ENCODE measurements at regions not wholly inside any gene's neighbourhood (a gene's known extent, or its start where the extent isn't known, plus 50 kb on each side); places are given as distances from the start of the nearest gene placed in this dataset.
"Not testable (repeated sequence)": the region's sequence is repeated elsewhere in the genome, so short reads cannot be mapped to it uniquely, and the experiment has no call there.

DNA sequence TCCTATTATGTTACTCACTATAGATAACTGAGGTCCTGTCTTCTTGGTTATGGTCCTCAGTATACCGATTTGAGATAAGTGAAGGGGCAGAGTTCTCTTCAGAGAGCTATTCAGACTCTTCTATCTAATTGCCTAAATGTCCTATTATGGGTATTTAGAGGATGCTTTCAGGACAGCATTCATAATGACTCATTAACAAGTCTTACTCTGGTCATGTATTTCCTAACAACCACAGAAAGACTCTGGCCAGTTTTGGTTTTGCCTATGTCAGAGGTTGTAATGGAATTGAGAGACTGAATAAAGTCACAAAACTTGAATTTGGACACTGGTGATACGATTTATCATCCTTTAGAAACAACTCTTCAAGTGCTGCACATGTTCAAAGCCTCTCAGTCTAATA lies 1233.0 kb downstream of the JRKL start:
- H3K9me3 Mint-ChIP-seq (ENCODE audit: unreplicated experiment): no peaks in the 10 kb centered on the region
- peaks cover 4% of the 10 kb centered on the region; the same call in 1 of the 2 replicates for H3K9me3 ChIP-seq
- ChIA-PET CTCF (no interaction called here), POLR2A (no interaction called here)
- BruUV-seq (replicated peaks): no TSS peak
- H3K36me3 ChIP-seq (ENCODE audit: control insufficient read depth, insufficient read depth, low read length): no peaks in the 10 kb centered on the region
- H3K27me3 ChIP-seq (replicated peaks; ENCODE audit: control insufficient read depth, insufficient read depth, low read length): no peaks in the 10 kb centered on the region
- intact Hi-C loops (cut with micrococcal nuclease; ENCODE audit: unreplicated experiment): no loop called here
- H3K27ac Mint-ChIP-seq (ENCODE audit: unreplicated experiment): no peak overlapping the region
- H3K4me1 Mint-ChIP-seq (ENCODE audit: low read depth, unreplicated experiment): no peaks in the 10 kb centered on the region
- H3K27me3 Mint-ChIP-seq (ENCODE audit: insufficient read depth, unreplicated experiment): no peaks in the 10 kb centered on the region
- no peaks in the 10 kb centered on the region for H3K36me3 Mint-ChIP-seq (ENCODE audit: insufficient read depth, unreplicated experiment)
- H3K4me3 Mint-ChIP-seq (ENCODE audit: unreplicated experiment): no peak overlapping the region
- no peaks in the 10 kb centered on the region for H3K4me1 ChIP-seq
- H3K4me3 ChIP-seq (ENCODE audit: low read depth, low read length): no peak overlapping the region
- TF ChIP-seq, protein P1, sequence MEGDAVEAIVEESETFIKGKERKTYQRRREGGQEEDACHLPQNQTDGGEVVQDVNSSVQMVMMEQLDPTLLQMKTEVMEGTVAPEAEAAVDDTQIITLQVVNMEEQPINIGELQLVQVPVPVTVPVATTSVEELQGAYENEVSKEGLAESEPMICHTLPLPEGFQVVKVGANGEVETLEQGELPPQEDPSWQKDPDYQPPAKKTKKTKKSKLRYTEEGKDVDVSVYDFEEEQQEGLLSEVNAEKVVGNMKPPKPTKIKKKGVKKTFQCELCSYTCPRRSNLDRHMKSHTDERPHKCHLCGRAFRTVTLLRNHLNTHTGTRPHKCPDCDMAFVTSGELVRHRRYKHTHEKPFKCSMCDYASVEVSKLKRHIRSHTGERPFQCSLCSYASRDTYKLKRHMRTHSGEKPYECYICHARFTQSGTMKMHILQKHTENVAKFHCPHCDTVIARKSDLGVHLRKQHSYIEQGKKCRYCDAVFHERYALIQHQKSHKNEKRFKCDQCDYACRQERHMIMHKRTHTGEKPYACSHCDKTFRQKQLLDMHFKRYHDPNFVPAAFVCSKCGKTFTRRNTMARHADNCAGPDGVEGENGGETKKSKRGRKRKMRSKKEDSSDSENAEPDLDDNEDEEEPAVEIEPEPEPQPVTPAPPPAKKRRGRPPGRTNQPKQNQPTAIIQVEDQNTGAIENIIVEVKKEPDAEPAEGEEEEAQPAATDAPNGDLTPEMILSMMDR (IDR thresholded peaks at IDR 0.05; ENCODE audit: insufficient read depth in 1 of 2, low read depth in 1 of 2, low read length in 1 of 2, severe bottlenecking in 1 of 2, unreplicated experiment in 1 of 2): no peak
- DNase-seq: no peak

DNA sequence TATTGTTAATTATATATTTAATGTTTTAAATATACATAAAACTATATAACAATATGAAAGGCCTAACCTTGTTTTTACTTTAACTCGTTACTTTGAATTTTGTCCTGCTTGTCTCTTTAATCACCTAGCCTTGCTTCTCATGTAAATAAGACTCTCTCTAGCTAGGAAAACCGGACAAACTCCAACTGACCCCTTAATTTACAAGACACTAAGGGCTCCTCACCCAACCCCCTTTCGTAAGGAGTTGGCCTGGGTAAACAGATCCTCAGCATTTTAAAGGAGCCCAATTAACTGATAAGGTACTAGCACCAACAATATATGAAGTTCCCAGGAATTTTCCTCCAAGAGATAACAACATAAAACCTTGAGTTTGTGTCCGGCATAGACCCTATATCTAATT lies 1246.9 kb downstream of the JRKL start:
- CTCF ChIA-PET: not testable (repeated sequence)

DNA sequence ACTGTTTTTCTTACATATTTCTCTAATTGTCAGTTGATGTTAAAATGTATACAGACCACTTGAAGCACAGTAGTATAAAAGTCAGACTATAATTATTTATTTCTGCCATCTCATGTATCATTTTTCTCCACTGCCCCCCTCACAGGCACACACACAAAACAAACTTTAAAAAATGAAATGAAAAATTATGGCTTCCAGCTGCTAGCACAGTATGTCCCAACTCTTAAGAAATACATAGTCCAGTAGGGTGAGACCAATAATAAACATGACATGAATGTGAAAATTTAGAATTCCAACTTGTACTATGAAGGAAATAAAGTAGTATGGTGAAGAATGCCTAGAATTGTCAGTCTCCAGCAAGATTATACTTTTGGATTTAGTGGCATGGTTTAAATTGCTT lies 1247.9 kb downstream of the JRKL start:
- Mint-ChIP-seq H3K27ac (ENCODE audit: unreplicated experiment) (no peak overlapping the region), H3K4me3 (ENCODE audit: unreplicated experiment) (no peak overlapping the region), H3K36me3 (ENCODE audit: insufficient read depth, unreplicated experiment) (no peaks in the 10 kb centered on the region), H3K9me3 (ENCODE audit: unreplicated experiment) (no peaks in the 10 kb centered on the region), H3K27me3 (ENCODE audit: insufficient read depth, unreplicated experiment) (no peaks in the 10 kb centered on the region), H3K4me1 (ENCODE audit: low read depth, unreplicated experiment) (no peaks in the 10 kb centered on the region)
- ChIA-PET CTCF (no interaction called here), POLR2A (no interaction called here)
- Histone ChIP-seq H3K4me3 (ENCODE audit: low read depth, low read length) (no peak overlapping the region), H3K36me3 (ENCODE audit: control insufficient read depth, insufficient read depth, low read length) (no peaks in the 10 kb centered on the region), H3K9me3 (no peaks in the 10 kb centered on the region; the same call in 1 of the 2 replicates), H3K4me1 (no peaks in the 10 kb centered on the region), H3K27me3 (replicated peaks; ENCODE audit: control insufficient read depth, insufficient read depth, low read length) (no peaks in the 10 kb centered on the region)
- TF ChIP-seq, protein P1 (IDR thresholded peaks at IDR 0.05; ENCODE audit: insufficient read depth in 1 of 2, low read depth in 1 of 2, low read length in 1 of 2, severe bottlenecking in 1 of 2, unreplicated experiment in 1 of 2): no peak
- DNase-seq: no peak
- intact Hi-C loops (cut with micrococcal nuclease; ENCODE audit: unreplicated experiment): no loop called here
- BruUV-seq (replicated peaks): no TSS peak

More for the DNA sequence above, 1246.9 kb downstream of the JRKL start:
- H3K9me3 Mint-ChIP-seq (ENCODE audit: unreplicated experiment); H3K4me3 Mint-ChIP-seq (ENCODE audit: unreplicated experiment); H3K4me1 Mint-ChIP-seq (ENCODE audit: low read depth, unreplicated experiment); BruUV-seq (replicated peaks); DNase-seq; H3K27me3 ChIP-seq (replicated peaks; ENCODE audit: control insufficient read depth, insufficient read depth, low read length); intact Hi-C loops (cut with micrococcal nuclease; ENCODE audit: unreplicated experiment); H3K27ac Mint-ChIP-seq (ENCODE audit: unreplicated experiment); H3K36me3 ChIP-seq (ENCODE audit: control insufficient read depth, insufficient read depth, low read length); H3K27me3 Mint-ChIP-seq (ENCODE audit: insufficient read depth, unreplicated experiment); H3K36me3 Mint-ChIP-seq (ENCODE audit: insufficient read depth, unreplicated experiment); H3K4me1 ChIP-seq; POLR2A ChIA-PET; H3K4me3 ChIP-seq (ENCODE audit: low read depth, low read length); H3K9me3 ChIP-seq: not testable (repeated sequence)

DNA sequence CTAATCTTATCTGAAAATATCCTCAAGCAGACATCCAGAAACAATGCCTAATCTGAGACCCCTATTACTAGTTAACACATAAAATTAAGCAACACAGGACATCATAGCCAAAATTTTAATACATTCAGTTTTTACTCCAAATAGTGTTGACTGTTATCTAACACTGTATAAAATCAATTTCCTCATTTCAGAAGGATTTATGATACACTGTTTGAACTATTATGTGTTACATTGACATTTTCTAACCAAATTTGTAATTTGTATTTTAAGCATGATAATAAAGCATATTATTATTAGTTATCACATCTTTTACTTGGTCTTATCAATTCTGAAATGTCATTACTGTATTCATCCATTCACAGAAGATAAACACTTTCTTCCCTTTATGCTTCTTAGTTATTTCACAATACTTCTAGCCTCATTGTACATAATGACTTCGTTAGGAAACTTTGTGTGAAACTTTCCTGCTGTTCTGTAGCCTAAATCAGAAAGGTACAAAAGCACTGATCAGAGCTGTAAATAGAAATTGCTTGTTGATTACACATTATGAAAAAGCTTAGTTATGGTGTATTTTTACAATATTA lies 1248.9 kb downstream of the JRKL start:
- intact Hi-C loops (cut with micrococcal nuclease; ENCODE audit: unreplicated experiment): no loop called here
- POLR2A ChIA-PET: no interaction called here
- no peak for DNase-seq

More for the DNA sequence above, 1248.9 kb downstream of the JRKL start:
- H3K4me3 Mint-ChIP-seq (ENCODE audit: unreplicated experiment): no peak overlapping the region
- no peaks in the 10 kb centered on the region for H3K27me3 ChIP-seq (replicated peaks; ENCODE audit: control insufficient read depth, insufficient read depth, low read length)
- no peaks in the 10 kb centered on the region for H3K9me3 Mint-ChIP-seq (ENCODE audit: unreplicated experiment)
- no peaks in the 10 kb centered on the region for H3K4me1 ChIP-seq
- no peaks in the 10 kb centered on the region; the same call in 1 of the 2 replicates for H3K9me3 ChIP-seq
- no peaks in the 10 kb centered on the region for H3K36me3 Mint-ChIP-seq (ENCODE audit: insufficient read depth, unreplicated experiment)
- CTCF ChIA-PET: no interaction called here
- H3K36me3 ChIP-seq (ENCODE audit: control insufficient read depth, insufficient read depth, low read length): no peaks in the 10 kb centered on the region
- H3K4me3 ChIP-seq (ENCODE audit: low read depth, low read length): no peak overlapping the region
- H3K4me1 Mint-ChIP-seq (ENCODE audit: low read depth, unreplicated experiment): no peaks in the 10 kb centered on the region
- no TSS peak for BruUV-seq (replicated peaks)
- no peak overlapping the region for H3K27ac Mint-ChIP-seq (ENCODE audit: unreplicated experiment)
- TF ChIP-seq, protein P1 (IDR thresholded peaks at IDR 0.05; ENCODE audit: insufficient read depth in 1 of 2, low read depth in 1 of 2, low read length in 1 of 2, severe bottlenecking in 1 of 2, unreplicated experiment in 1 of 2): no peak
- no peaks in the 10 kb centered on the region for H3K27me3 Mint-ChIP-seq (ENCODE audit: insufficient read depth, unreplicated experiment)
